ENCODE measurements at regions not wholly inside any gene's neighbourhood (a gene's known extent, or its start where the extent isn't known, plus 50 kb on each side); places are given as distances from the start of the nearest gene placed in this dataset.

GRCh38 chr5:114249823-114250222 is 112.0 kb upstream of the KCNN2 start:
- no peak for TF ChIP-seq CHD1 (IDR thresholded peaks at IDR 0.05; ENCODE audit: low read depth, low read length)
- TF ChIP-seq RCOR1 (IDR thresholded peaks at IDR 0.05; ENCODE audit: insufficient replicate concordance, low read length): peak; percentile 11
- no peaks in the 10 kb centered on the region for H3K36me3 ChIP-seq (ENCODE audit: control insufficient read depth, insufficient read depth, low read length)
- peak; percentile 83 for ATAC-seq (ENCODE audit: low read depth)
- no TSS peak for BruUV-seq (replicated peaks)
- peak overlapping the region; percentile 92; the same call in 1 of the 2 replicates for H3K4ac ChIP-seq (ENCODE audit: low read depth, low read length)
- in situ Hi-C loops (cut with MboI; ENCODE audit: low sequenced_read_pairs) (loop anchor here (25.0 kb wide), 1 partner anchor 1362 kb away; the partner anchor contains the start of gene TICAM2), intact Hi-C loops (cut with micrococcal nuclease) (loop anchor here (5.0 to 10.0 kb wide), 3 partner anchors 52 to 165 kb away; no protein-coding TSS in a partner anchor), dilution Hi-C loops (cut with HindIII; ENCODE audit: low sequenced_read_pairs, unreplicated experiment) (no loop called here)
- no CpG with 5 or more reads among the region's 2 CpGs for WGBS, 2 experiments (ENCODE audit: extremely low coverage in 2 of 2, insufficient read length in 1 of 2)
- no peak overlapping the region for H2AK9ac ChIP-seq (replicated peaks; ENCODE audit: low read depth, low read length, poor library complexity)
- H3K27ac ChIP-seq (ENCODE audit: insufficient read depth, low read length): peak overlapping the region; percentile 95; the same call in 1 of the 2 replicates
- H3K23ac ChIP-seq (ENCODE audit: low read depth, low read length): peak overlapping the region; percentile 98; the same call in 1 of the 2 replicates
- peak overlapping the region; percentile 96; the same call in 1 of the 2 replicates for H2BK20ac ChIP-seq (ENCODE audit: low read depth, low read length)
- peak overlapping the region; percentile 44; the same call in 1 of the 2 replicates for H3K4me2 ChIP-seq (ENCODE audit: low read depth, low read length)
- no peaks in the 10 kb centered on the region for H4K20me1 ChIP-seq (ENCODE audit: insufficient read depth, low read length)
- H3K4me1 ChIP-seq (ENCODE audit: control insufficient read depth, insufficient read depth, low read length): peaks cover 16% of the 10 kb centered on the region
- H3K9ac ChIP-seq (ENCODE audit: low read depth, low read length): no peak overlapping the region
- POLR2A ChIA-PET (ENCODE audit: unreplicated experiment): interaction anchor here (0.8 kb wide), 1 partner anchor 13 kb away, joined by 3 read pairs; no protein-coding TSS in a partner anchor
- no peaks in the 10 kb centered on the region for H3K9me3 ChIP-seq (ENCODE audit: control insufficient read depth, insufficient read depth, low read length)
- H3K9me1 ChIP-seq (ENCODE audit: insufficient read depth, low read length): peaks cover 8% of the 10 kb centered on the region
- peak overlapping the region; percentile 97; the same call in 1 of the 2 replicates for H3K14ac ChIP-seq (replicated peaks; ENCODE audit: low read depth, low read length)
- H3K18ac ChIP-seq (ENCODE audit: low read depth, low read length): peak overlapping the region; percentile 99; the same call in 1 of the 2 replicates
- peaks cover 11 to 31% of the 10 kb centered on the region in 2 experiments; a peak in 3 of 4 replicates for H3K79me1 ChIP-seq (ENCODE audit: low read depth in 1 of 2, low read length in 2 of 2)
- peak overlapping the region; percentile 100; the same call in 1 of the 2 replicates for H2BK120ac ChIP-seq (ENCODE audit: low read depth, low read length)
- no peak overlapping the region for H3K4me3 ChIP-seq (ENCODE audit: insufficient read depth, low read depth, low read length)
- no peaks in the 10 kb centered on the region for H3K27me3 ChIP-seq (ENCODE audit: control insufficient read depth, insufficient read depth, low read length)
- no peak overlapping the region; the same call in 2 of the 3 replicates for H2BK15ac ChIP-seq (ENCODE audit: low read depth, low read length)
- CTCF ChIA-PET: interaction anchor here (0.8 kb wide), 1 partner anchor 16 kb away, joined by 3 read pairs; no protein-coding TSS in a partner anchor
- peak overlapping the region in 1 of 2 experiments; percentile 89; a peak in 2 of 4 replicates for H4K8ac ChIP-seq (ENCODE audit: low read depth in 2 of 2, low read length in 2 of 2)
- H3K56ac ChIP-seq (ENCODE audit: extremely low read depth, insufficient read depth, low read length): peak overlapping the region; percentile 58
- DNase-seq: peak; percentile 94
- no peak overlapping the region for H2AK5ac ChIP-seq (ENCODE audit: low read depth, low read length)
- no peak overlapping the region for H4K5ac ChIP-seq (ENCODE audit: low read depth, low read length)
- no peak overlapping the region for H2AFZ ChIP-seq (replicated peaks; ENCODE audit: low read length, poor library complexity)
- H2BK5ac ChIP-seq (ENCODE audit: low read depth, low read length, poor library complexity, severe bottlenecking): peak overlapping the region; percentile 99
- no peak overlapping the region; the same call in 1 of the 2 replicates for H4K91ac ChIP-seq (ENCODE audit: insufficient read depth, low read depth, low read length)
